ENCODE measurements at regions not wholly inside any gene's neighbourhood (a gene's known extent, or its start where the extent isn't known, plus 50 kb on each side); places are given as distances from the start of the nearest gene placed in this dataset.
A peak's percentile ranks its signal among the peaks of the same experiment; 100 is the strongest.

DNA sequence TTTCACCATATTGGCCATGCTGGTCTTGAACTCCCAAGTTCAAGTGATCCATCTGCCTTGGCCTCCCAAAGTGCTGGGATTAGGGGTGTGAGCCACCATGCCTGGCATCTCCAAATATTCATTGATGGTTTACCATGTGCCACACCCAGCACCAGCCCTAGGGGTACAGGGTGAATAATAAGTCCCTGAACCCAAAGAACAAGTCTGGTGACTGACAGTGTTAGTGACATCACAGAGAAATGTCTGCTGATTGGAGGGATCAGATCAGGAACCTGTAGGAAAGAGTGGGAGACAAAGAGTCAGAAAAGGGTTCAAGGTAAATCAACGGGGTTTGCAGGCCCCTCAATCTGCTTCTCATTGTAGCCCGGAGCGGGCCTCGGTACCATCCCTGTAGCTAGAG lies 118.4 kb upstream of the NABP1 start:
- DNase-seq (ENCODE audit: extremely low spot score) = no peak
- CTCF ChIA-PET = interaction anchor here (1.1 to 11.5 kb wide), 2 partner anchors 8 to 603 kb away, joined by 3 to 101 read pairs; no protein-coding TSS in a partner anchor
- TF ChIP-seq, protein P1, sequence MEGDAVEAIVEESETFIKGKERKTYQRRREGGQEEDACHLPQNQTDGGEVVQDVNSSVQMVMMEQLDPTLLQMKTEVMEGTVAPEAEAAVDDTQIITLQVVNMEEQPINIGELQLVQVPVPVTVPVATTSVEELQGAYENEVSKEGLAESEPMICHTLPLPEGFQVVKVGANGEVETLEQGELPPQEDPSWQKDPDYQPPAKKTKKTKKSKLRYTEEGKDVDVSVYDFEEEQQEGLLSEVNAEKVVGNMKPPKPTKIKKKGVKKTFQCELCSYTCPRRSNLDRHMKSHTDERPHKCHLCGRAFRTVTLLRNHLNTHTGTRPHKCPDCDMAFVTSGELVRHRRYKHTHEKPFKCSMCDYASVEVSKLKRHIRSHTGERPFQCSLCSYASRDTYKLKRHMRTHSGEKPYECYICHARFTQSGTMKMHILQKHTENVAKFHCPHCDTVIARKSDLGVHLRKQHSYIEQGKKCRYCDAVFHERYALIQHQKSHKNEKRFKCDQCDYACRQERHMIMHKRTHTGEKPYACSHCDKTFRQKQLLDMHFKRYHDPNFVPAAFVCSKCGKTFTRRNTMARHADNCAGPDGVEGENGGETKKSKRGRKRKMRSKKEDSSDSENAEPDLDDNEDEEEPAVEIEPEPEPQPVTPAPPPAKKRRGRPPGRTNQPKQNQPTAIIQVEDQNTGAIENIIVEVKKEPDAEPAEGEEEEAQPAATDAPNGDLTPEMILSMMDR (IDR thresholded peaks at IDR 0.05; ENCODE audit: control extremely low read depth, extremely low read depth, low read depth, missing control alignments) = no peak
- POLR2A ChIA-PET = no interaction called here

DNA sequence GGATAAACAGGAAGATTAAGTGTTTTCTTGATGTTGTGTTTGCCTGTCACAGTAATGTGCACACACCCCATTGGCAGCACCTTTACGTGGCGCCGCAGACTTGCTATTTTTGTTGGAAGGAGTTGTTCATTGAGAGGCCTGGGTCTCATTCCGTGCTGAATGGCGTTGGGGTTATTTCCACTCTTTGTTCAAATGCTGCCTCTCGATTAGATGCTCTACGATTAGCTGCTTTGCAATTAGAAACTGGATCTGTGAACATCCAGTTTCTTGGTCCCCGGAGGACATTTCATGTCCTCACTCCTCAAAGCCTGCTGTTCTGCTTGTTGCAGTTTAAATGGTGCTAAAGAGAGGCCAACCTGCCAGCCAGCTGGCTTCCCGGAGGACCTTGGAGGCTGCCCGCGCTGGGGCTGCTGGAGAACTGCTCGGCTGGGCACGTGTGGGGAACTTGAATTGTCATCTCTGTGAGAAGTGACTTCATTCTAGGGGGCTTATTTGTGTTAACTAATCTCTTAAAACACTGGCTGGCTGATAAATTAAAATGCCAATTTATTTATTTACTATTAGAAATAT lies 117.4 kb upstream of the NABP1 start:
- CTCF ChIA-PET = interaction anchor here (1.1 to 11.5 kb wide), 2 partner anchors 9 to 602 kb away, joined by 3 to 101 read pairs; no protein-coding TSS in a partner anchor
- TF ChIP-seq, protein P1 (IDR thresholded peaks at IDR 0.05; ENCODE audit: control extremely low read depth, extremely low read depth, low read depth, missing control alignments) = no peak
- no peak for DNase-seq (ENCODE audit: extremely low spot score)
- POLR2A ChIA-PET = no interaction called here

DNA sequence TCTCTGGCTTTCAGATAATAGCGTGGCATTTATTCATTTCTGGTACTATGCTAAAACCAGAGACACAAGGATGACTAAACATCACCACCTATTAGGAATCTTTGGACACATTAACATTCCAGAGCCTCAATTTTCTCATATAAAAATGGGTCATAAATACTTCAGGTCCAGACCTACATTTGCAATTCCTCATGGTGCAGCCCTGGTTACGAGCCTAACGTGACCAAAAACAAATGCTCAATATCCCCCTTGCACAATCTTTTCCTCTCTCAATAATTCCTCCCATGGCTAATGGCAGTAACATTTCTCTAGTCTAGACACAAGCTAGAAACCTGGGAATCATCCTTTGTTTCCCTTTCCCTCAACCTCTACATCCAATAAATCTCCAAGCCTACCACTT lies 112.8 kb upstream of the NABP1 start:
- ChIA-PET POLR2A (no interaction called here), CTCF (interaction anchor here (0.8 to 5.3 kb wide), 9 partner anchors 10 to 597 kb away, joined by 3 to 49 read pairs (median 6); no protein-coding TSS in a partner anchor)
- TF ChIP-seq, protein P1 (IDR thresholded peaks at IDR 0.05; ENCODE audit: control extremely low read depth, extremely low read depth, low read depth, missing control alignments) = no peak
- DNase-seq (ENCODE audit: extremely low spot score) = no peak

DNA sequence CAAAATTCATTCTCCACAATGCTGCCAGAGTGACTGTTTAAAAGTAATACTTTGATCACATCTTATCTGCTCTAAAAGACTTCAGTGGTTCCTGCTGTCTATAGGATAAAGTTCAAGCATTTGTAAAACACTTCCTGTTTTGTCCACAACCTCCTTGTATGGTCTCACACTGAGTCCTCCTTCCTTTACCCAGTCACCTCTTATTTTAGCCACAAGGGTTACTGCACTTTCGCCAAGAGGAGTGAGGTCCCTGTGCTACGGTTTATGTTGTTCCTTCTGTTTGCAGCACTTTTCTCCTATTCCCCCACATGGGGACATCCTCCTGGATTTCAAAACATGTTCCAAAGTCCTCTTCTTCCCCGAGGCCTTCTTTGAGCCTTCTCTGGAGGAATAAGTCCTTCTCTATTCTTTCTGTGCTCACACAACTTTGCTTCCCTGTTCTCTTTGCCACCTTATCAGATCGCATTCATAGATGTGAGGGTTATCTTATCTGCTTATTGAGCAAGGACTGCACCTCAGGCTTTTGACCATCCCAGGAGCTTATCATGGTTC lies 112.2 kb upstream of the NABP1 start:
- TF ChIP-seq, protein P1 (IDR thresholded peaks at IDR 0.05; ENCODE audit: control extremely low read depth, extremely low read depth, low read depth, missing control alignments) = no peak
- ChIA-PET CTCF (interaction anchor here (0.7 to 5.3 kb wide), 10 partner anchors 10 to 597 kb away, joined by 3 to 49 read pairs (median 8); no protein-coding TSS in a partner anchor), POLR2A (no interaction called here)
- DNase-seq (ENCODE audit: extremely low spot score) = no peak

DNA sequence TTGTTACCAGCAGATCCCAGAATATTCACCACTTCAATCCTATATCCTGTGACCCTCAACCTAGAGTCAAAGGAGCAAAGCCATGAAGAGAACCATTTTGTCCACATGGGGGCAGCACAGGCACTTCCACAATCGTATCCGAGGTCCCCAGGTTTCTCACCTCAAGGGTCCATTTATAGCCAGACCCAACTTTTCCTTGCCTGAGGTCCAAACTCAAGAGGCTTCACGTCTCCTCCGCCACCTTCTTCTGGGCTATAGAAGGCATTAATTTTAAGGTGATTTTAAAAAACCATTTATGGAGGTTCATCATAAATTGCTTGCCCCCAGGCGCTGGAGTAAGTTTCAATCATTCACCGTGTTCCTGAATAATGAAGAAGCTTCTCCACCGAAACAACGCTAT lies 111.6 kb upstream of the NABP1 start:
- TF ChIP-seq, protein P1 (IDR thresholded peaks at IDR 0.05; ENCODE audit: control extremely low read depth, extremely low read depth, low read depth, missing control alignments) = peak; percentile 65
- ChIA-PET POLR2A (no interaction called here), CTCF (interaction anchor here (0.6 to 5.3 kb wide), 38 partner anchors 11 to 596 kb away, joined by 3 to 49 read pairs (median 5); no protein-coding TSS in a partner anchor)
- DNase-seq (ENCODE audit: extremely low spot score) = peak; percentile 55

DNA sequence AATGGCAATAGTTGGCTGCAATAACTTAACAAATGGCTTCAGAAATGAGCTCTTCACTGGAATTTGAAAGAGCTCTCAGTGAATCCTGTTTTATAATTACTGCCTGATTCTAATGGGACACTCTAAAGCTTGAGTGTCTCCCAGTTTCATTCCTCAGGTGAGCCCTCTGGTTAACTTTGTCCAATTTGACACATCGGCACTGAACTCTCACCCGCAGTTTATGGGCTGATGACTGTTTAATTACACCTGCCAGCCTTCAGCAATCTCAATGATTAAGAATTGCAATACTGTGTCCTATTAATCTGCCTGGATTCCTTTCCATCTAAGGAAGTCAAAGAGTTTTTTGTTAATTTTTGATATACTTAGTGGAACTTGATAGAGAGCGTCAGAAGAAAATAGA lies 110.7 kb upstream of the NABP1 start:
- no peak for DNase-seq (ENCODE audit: extremely low spot score)
- POLR2A ChIA-PET = no interaction called here
- TF ChIP-seq, protein P1 (IDR thresholded peaks at IDR 0.05; ENCODE audit: control extremely low read depth, extremely low read depth, low read depth, missing control alignments) = no peak
- CTCF ChIA-PET = interaction anchor here (0.6 to 5.3 kb wide), 39 partner anchors 12 to 595 kb away, joined by 3 to 49 read pairs (median 5); no protein-coding TSS in a partner anchor
